PC-3 (cell line): ENCODE measurements at regions not wholly inside any gene's neighbourhood (a gene's known extent, or its start where the extent isn't known, plus 50 kb on each side); places are given as distances from the start of the nearest gene placed in this dataset.

Source experiments
- ATAC-seq: fragments of 200-7000 bp; cut with Tn5 transposase; 2 replicates; pipeline ENCODE4 v1.9.1; 2020; ENCODE audit warnings: mild to moderate bottlenecking, moderate library complexity
- BruUV-seq: library from RNA; stranded (reverse); fragments of 400-500 nt; replicated peaks from 2 replicates; lab custom pipeline; 2021; lab: Mats Ljungman, UMichigan
- CTCF ChIA-PET: fragments of 300-600 bp; sonication (Branson Sonifier 250); formaldehyde crosslinking; loops from one replicate; lab custom pipeline; 2022; ENCODE audit warnings: antibody characterized with exemption; lab: Charles Lee
- POLR2A ChIA-PET: fragments of 300-600 bp; sonication (Branson Sonifier 250); formaldehyde crosslinking; loops from one replicate; lab custom pipeline; 2022; ENCODE audit warnings: antibody characterized with exemption; ENCODE audit not compliant: unreplicated experiment; lab: Charles Lee
- DNase-seq: peaks from one replicate; pipeline ENCODE4 v3.0.0-alpha.2; 2015
- H2AFZ ChIP-seq: fragments of 300-600 bp; sonication (generic); 2 replicates; pipeline ENCODE4 v1.6.0; 2016; ENCODE audit warnings: antibody characterized with exemption, low read length
- H3F3A ChIP-seq: fragments of 300-600 bp; sonication (generic); one replicate; pipeline ENCODE4 v1.6.0; 2017; ENCODE audit warnings: antibody characterized with exemption, low read length, control low read depth, mild to moderate bottlenecking; ENCODE audit not compliant: unreplicated experiment
- H3K27ac ChIP-seq: fragments of 300-600 bp; sonication (generic); 2 replicates; pipeline ENCODE4 v1.5.1; 2016; ENCODE audit warnings: mild to moderate bottlenecking, low read length
- H3K27me3 ChIP-seq: fragments of 300-600 bp; sonication (generic); 2 replicates; pipeline ENCODE4 v1.6.1; 2016; ENCODE audit warnings: low read length, mixed read lengths
- H3K36me3 ChIP-seq: fragments of 300-600 bp; sonication (generic); 2 replicates; pipeline ENCODE4 v1.6.1; 2016; ENCODE audit warnings: low read depth, mixed run types, low read length, mixed read lengths
- H3K4me1 ChIP-seq: fragments of 300-600 bp; sonication (generic); 2 replicates; pipeline ENCODE4 v1.5.1; 2016; ENCODE audit warnings: low read length; ENCODE audit not compliant: insufficient read depth
- H3K4me2 ChIP-seq: fragments of 300-600 bp; sonication (generic); 2 replicates; pipeline ENCODE4 v1.6.0; 2016; ENCODE audit warnings: low read length
- H3K4me3 ChIP-seq: fragments of 300-600 bp; sonication (generic); 2 replicates; pipeline ENCODE4 v1.5.1; 2016; ENCODE audit warnings: mild to moderate bottlenecking, low read length, mixed read lengths
- H3K79me2 ChIP-seq: fragments of 300-600 bp; sonication (generic); 2 replicates; pipeline ENCODE4 v1.6.1; 2017; ENCODE audit warnings: low read length, mixed read lengths
- H3K9ac ChIP-seq: fragments of 300-600 bp; sonication (generic); 2 replicates; pipeline ENCODE4 v1.6.0; 2016; ENCODE audit warnings: mild to moderate bottlenecking, low read length
- H3K9me2 ChIP-seq: fragments of 300-600 bp; sonication (generic); replicated peaks from 2 replicates; pipeline ENCODE4 v1.6.1; 2016; ENCODE audit warnings: mixed run types, low read length, mixed read lengths
- H3K9me3 ChIP-seq: fragments of 300-600 bp; sonication (generic); 2 replicates; pipeline ENCODE4 v1.6.1; 2016; ENCODE audit warnings: low read length, mixed read lengths
- H4K20me1 ChIP-seq: fragments of 300-600 bp; sonication (generic); 2 replicates; pipeline ENCODE4 v1.6.1; 2016; ENCODE audit warnings: low read length, mixed read lengths
- CTCF ChIP-seq: fragments of 300-600 bp; sonication (generic); conservative IDR thresholded peaks from 2 replicates; pipeline ENCODE4 v1.5.1; 2017; ENCODE audit warnings: antibody characterized with exemption, low read depth, mild to moderate bottlenecking, low read length
- EZH2 ChIP-seq: fragments of 300-600 bp; sonication (generic); IDR thresholded peaks from one replicate; pipeline ENCODE4 v1.6.1; 2017; ENCODE audit warnings: antibody characterized with exemption, mild to moderate bottlenecking, low read length; ENCODE audit not compliant: unreplicated experiment
- EZH2phosphoT487 ChIP-seq: fragments of 300-600 bp; sonication (generic); IDR thresholded peaks from 2 replicates; pipeline ENCODE4 v1.6.1; 2018; ENCODE audit warnings: mild to moderate bottlenecking, antibody characterized with exemption, low read length, borderline replicate concordance
- intact Hi-C: fragments of 100-400 bp; cut with micrococcal nuclease; formaldehyde crosslinking; loops from 2 replicates; pipeline ENCODE4 v1.9.0; 2023

GRCh38 chr14:34256223-34256622 lies 205.8 kb downstream of the SPTSSA start:
- no TSS peak for BruUV-seq
- Histone ChIP-seq H3F3A (no peaks in the 10 kb centered on the region), H3K4me1 (peaks cover 43% of the 10 kb centered on the region), H3K9me2 (no peaks in the 10 kb centered on the region), H3K36me3 (no peaks in the 10 kb centered on the region), H3K4me3 (no peak overlapping the region), H3K79me2 (no peaks in the 10 kb centered on the region), H3K27me3 (no peaks in the 10 kb centered on the region), H3K9ac (no peak overlapping the region), H3K27ac (no peak overlapping the region), H2AFZ (no peak overlapping the region), H3K9me3 (no peaks in the 10 kb centered on the region), H4K20me1 (no peaks in the 10 kb centered on the region), H3K4me2 (no peak overlapping the region)
- ChIA-PET CTCF (no interaction called here), POLR2A (no interaction called here)
- no peak for TF ChIP-seq EZH2
- TF ChIP-seq CTCF: no peak
- ATAC-seq (no peak), DNase-seq (no peak)
- intact Hi-C loops: no loop called here

- Histone ChIP-seq H3K4me1 (peaks cover 33% of the 10 kb centered on the region), H3K4me2 (0 out of 2 replicates have a peak overlapping the region, but pooled peaks have one; percentile 1), H3K27me3 (no peaks in the 10 kb centered on the region), H3K36me3 (no peaks in the 10 kb centered on the region), H3K27ac (no peak overlapping the region), H3K9me3 (no peaks in the 10 kb centered on the region), H3K79me2 (no peaks in the 10 kb centered on the region), H3F3A (no peaks in the 10 kb centered on the region), H3K4me3 (no peak overlapping the region), H3K9ac (no peak overlapping the region), H2AFZ (peak overlapping the region; percentile 44; the same call in 1 of the 2 replicates), H3K9me2 (no peaks in the 10 kb centered on the region), H4K20me1 (no peaks in the 10 kb centered on the region)
- no TSS peak for BruUV-seq
- TF ChIP-seq EZH2 (no peak), EZH2phosphoT487 (no peak), CTCF (no peak)
- no peak for DNase-seq
- ChIA-PET POLR2A (no interaction called here), CTCF (no interaction called here)
- ATAC-seq: peak; percentile 46
- intact Hi-C loops: no loop called here
Observed at GRCh38 chr14:34254571-34254970, 207.5 kb downstream of the SPTSSA start.

- ChIA-PET CTCF (no interaction called here), POLR2A (no interaction called here)
- 0 out of 2 replicates have a peak overlapping the region, but pooled peaks have one; percentile 1 for H3K4me2 ChIP-seq
- intact Hi-C loops: no loop called here
- H3K9ac ChIP-seq: no peak overlapping the region
- H3K9me2 ChIP-seq: no peaks in the 10 kb centered on the region
- H3F3A ChIP-seq: no peaks in the 10 kb centered on the region
- DNase-seq: peak; percentile 35
- no peaks in the 10 kb centered on the region for H3K79me2 ChIP-seq
- H4K20me1 ChIP-seq: no peaks in the 10 kb centered on the region
- no peaks in the 10 kb centered on the region for H3K9me3 ChIP-seq
- H3K36me3 ChIP-seq: no peaks in the 10 kb centered on the region
- 0 out of 2 replicates have a peak, but pooled peaks have one; percentile 46 for ATAC-seq
- no peaks in the 10 kb centered on the region for H3K27me3 ChIP-seq
- H3K27ac ChIP-seq: no peak overlapping the region
- H3K4me3 ChIP-seq: no peak overlapping the region
- H3K4me1 ChIP-seq: peaks cover 29% of the 10 kb centered on the region
- TF ChIP-seq EZH2 (no peak), CTCF (no peak), EZH2phosphoT487 (no peak)
- no TSS peak for BruUV-seq
- H2AFZ ChIP-seq: peak overlapping the region; percentile 44; the same call in 1 of the 2 replicates
Observed at GRCh38 chr14:34254031-34254430, 208.0 kb downstream of the SPTSSA start.
